Stimulated activated naive B cell treated with anti-CD40 and anti-IgM and Interleukin-4, amounts not matched to agents 10 μg/mL and 1 μg/mL and 100 μg/mL, for 72 hours (primary cell): ENCODE measurements at regions not wholly inside any gene's neighbourhood (a gene's known extent, or its start where the extent isn't known, plus 50 kb on each side); places are given as distances from the start of the nearest gene placed in this dataset.

Source experiments
- ATAC-seq, 2 donors: fragments of 150-1000 bp; cut with Tn5 transposase; replicated peaks; 2 replicates each; pipeline ENCODE4 v1.10.0; 2021; ENCODE audit warnings: moderate library complexity in 1 of 2
- DNase-seq: peaks from one replicate; pipeline ENCODE4 v3.0.0; 2021
- H3K27ac Mint-ChIP-seq: one replicate; pipeline ENCODE4 v1.8.0; 2022; ENCODE audit warnings: mild to moderate bottlenecking, mixed read lengths
- H3K27me3 Mint-ChIP-seq, 2 donors: one replicate each; pipeline ENCODE4 v1.8.0; 2022; ENCODE audit warnings: mixed read lengths in 2 of 2
- H3K36me3 Mint-ChIP-seq, 2 donors: one replicate each; pipeline ENCODE4 v1.8.0; 2022; ENCODE audit warnings: mixed read lengths in 2 of 2, mild to moderate bottlenecking in 1 of 2
- H3K4me1 Mint-ChIP-seq, 2 donors: one replicate each; pipeline ENCODE4 v1.8.0; 2022; ENCODE audit warnings: mixed read lengths in 2 of 2, mild to moderate bottlenecking in 1 of 2
- H3K4me3 Mint-ChIP-seq, 2 donors: one replicate each; pipeline ENCODE4 v1.8.0; 2022; ENCODE audit warnings: mild to moderate bottlenecking in 2 of 2, mixed read lengths in 2 of 2, moderate library complexity in 1 of 2
- H3K9me3 Mint-ChIP-seq, 2 donors: one replicate each; pipeline ENCODE4 v1.8.0; 2022; ENCODE audit warnings: mixed read lengths in 2 of 2, mild to moderate bottlenecking in 1 of 2

DNA sequence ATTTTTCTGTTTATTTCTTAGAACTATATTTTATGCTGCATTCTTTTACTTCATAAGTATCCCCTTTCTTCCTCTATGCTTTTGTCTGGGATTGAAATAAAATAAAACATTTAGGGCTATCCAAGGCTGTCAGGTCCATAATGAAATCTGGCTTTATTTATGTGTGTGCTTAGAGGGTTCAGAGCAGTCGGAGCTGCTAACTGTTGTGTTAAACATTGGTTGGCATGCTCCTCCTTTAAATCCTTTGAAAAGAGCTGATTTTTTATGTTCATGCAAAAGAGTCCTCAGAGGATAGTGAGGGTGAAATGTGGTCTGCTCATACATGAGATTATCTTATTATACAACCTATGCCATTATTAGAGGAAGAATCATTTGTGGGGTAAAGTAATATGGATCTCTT lies 322.3 kb upstream of the E2F7 start:
- no peak for ATAC-seq
- H3K4me1 Mint-ChIP-seq: no peaks in the 10 kb centered on the region
- no peaks in the 10 kb centered on the region for H3K27me3 Mint-ChIP-seq
- no peak for DNase-seq
- H3K9me3 Mint-ChIP-seq: peaks cover 0 to 1% of the 10 kb centered on the region in 2 donors
- no peak overlapping the region for H3K4me3 Mint-ChIP-seq
- no peak overlapping the region for H3K27ac Mint-ChIP-seq
- H3K36me3 Mint-ChIP-seq: no peaks in the 10 kb centered on the region

DNA sequence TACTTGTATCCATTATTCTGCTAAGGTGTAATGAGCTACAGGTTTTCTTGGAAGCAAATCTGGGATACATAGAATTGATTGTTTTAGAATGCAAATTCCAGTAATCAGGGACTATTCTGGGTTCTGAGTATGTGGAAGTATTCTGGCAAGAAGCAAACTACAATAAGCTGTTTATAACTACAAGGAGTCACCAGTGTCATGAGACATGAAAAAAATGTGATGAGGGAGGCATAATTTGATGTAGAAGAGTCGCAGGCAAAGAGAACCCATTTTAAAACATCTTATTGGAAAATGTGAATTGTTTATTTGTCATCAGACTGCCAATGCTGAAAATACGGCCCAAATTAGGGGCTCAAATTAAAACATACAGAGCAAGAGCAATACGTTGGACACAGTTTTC lies 321.8 kb upstream of the E2F7 start:
- no peak for DNase-seq
- Mint-ChIP-seq H3K27me3 (no peaks in the 10 kb centered on the region), H3K27ac (no peak overlapping the region), H3K9me3 (peaks cover 0 to 1% of the 10 kb centered on the region in 2 donors), H3K36me3 (no peaks in the 10 kb centered on the region), H3K4me1 (no peaks in the 10 kb centered on the region), H3K4me3 (no peak overlapping the region)
- ATAC-seq: no peak

DNA sequence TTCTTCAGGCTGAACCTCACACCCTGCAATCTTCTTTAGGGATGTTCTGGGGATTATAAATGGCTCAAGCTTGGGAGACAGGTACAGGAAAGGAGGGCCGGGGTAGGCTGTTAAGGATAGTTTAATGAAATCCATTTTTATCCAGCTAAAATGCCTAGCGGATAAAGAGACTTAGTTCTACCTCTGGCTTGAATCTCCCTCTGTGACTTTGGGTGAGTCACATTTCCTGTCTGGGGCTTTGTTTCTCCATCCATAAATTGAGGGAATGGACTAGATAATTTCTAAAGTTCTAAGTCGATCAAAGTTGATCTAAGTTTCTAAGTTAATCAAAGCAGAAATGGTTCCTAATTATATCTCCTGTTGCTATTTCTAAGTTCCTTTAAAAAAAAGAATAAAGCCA lies 319.6 kb upstream of the E2F7 start:
- Mint-ChIP-seq H3K36me3 (no peaks in the 10 kb centered on the region), H3K4me3 (no peak overlapping the region), H3K27ac (no peak overlapping the region), H3K4me1 (no peaks in the 10 kb centered on the region), H3K9me3 (peaks cover 0 to 3% of the 10 kb centered on the region in 2 donors), H3K27me3 (no peaks in the 10 kb centered on the region)
- ATAC-seq (no peak), DNase-seq (no peak)

GRCh38 chr12:77382096-77382742 lies 316.9 kb upstream of the E2F7 start:
- H3K27me3 Mint-ChIP-seq: no peaks in the 10 kb centered on the region
- H3K4me3 Mint-ChIP-seq: no peak overlapping the region
- DNase-seq (no peak), ATAC-seq (no peak)
- H3K4me1 Mint-ChIP-seq: no peaks in the 10 kb centered on the region
- H3K9me3 Mint-ChIP-seq: peaks cover 0 to 1% of the 10 kb centered on the region in 2 donors
- no peaks in the 10 kb centered on the region for H3K36me3 Mint-ChIP-seq
- H3K27ac Mint-ChIP-seq: no peak overlapping the region

DNA sequence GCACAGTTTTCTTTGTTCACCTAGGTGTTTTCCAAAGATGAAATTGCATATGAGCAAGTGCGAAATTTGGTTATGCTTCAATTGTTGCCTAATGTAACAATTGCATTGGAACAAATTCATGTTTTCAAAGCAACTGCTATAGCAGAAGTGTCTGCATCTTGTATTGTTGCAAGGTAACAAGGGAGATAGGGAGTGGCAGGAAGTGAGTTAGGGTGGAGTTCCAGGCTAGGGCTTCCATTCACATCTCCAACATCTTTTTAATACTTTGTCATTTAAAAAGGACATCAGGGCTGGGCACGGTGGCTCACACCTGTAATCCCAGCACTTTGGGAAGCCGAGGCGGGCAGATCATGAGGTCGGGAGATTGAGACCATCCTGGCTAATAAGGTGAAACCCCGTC lies 312.3 kb upstream of the E2F7 start:
- Mint-ChIP-seq H3K4me3 (no peak overlapping the region), H3K4me1 (no peaks in the 10 kb centered on the region), H3K9me3 (peaks cover 0 to 1% of the 10 kb centered on the region in 2 donors), H3K27me3 (no peaks in the 10 kb centered on the region), H3K36me3 (no peaks in the 10 kb centered on the region), H3K27ac (no peak overlapping the region)
- DNase-seq (no peak), ATAC-seq (no peak)

DNA sequence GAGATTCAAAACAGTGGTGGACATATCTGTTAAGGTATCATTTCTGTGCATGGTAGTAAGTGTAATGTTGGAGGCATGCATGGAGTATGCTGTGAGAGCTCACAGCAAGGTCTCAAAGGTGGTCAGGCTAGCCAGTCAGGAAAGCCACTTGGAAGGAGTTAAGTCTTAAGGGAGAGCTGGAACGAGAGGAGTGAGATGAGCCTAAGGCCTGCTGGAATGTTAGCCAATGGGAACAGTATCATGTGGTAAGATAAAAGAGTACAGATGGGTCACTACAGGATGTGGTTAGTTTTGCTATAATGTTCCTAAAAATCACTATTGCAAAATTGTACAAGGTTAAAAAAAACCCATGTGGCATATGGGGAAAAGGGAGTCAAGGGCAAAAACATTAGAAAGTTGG lies 311.7 kb upstream of the E2F7 start:
- ATAC-seq (no peak), DNase-seq (no peak)
- H3K4me3 Mint-ChIP-seq: no peak overlapping the region
- no peaks in the 10 kb centered on the region for H3K27me3 Mint-ChIP-seq
- no peak overlapping the region for H3K27ac Mint-ChIP-seq
- no peaks in the 10 kb centered on the region for H3K4me1 Mint-ChIP-seq
- H3K36me3 Mint-ChIP-seq: no peaks in the 10 kb centered on the region
- H3K9me3 Mint-ChIP-seq: peaks cover 0 to 1% of the 10 kb centered on the region in 2 donors

DNA sequence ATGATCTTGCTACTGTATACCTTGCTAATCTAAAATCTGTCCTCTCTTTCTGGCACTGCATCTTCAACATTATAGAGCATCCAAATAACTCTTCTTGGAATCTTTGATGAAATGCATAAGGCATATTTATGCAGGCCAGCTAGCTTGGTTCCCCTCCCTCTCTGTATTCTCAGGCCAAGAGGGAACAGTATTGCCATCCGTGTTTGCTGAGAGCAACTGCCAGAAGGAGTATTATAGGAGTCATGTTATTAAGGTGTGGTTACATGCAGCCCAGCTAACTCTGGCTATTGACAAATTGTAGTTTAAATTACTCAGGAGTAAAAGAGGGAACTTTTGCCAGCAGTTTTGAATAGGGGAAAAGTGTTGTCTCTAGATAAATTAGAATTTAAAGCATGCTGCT lies 309.3 kb upstream of the E2F7 start:
- Mint-ChIP-seq H3K27me3 (peaks cover 0 to 5% of the 10 kb centered on the region in 2 donors), H3K4me3 (no peak overlapping the region), H3K9me3 (no peaks in the 10 kb centered on the region), H3K4me1 (no peaks in the 10 kb centered on the region), H3K36me3 (no peaks in the 10 kb centered on the region), H3K27ac (no peak overlapping the region)
- DNase-seq (no peak), ATAC-seq (no peak)

DNA sequence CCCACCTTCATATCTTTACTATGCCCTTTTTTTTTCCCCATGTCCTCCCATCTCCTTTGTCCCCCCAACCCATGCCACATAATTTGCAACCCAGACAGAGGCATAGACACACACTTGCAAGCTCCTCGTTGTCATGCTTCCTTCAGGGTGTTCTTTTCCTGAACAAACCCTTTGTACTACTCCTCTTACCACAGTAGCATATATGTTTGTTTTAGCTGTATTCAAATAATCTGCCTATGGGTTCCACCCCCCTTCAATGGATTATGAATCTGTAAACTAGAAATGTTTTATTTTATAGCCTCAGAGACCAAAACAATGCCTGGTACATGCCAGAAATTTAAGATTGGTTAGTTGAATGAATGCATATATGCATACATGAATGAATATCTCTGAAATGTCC lies 307.1 kb upstream of the E2F7 start:
- Mint-ChIP-seq H3K9me3 (peaks cover 0 to 1% of the 10 kb centered on the region in 2 donors), H3K27me3 (peaks cover 0 to 5% of the 10 kb centered on the region in 2 donors), H3K4me1 (no peaks in the 10 kb centered on the region), H3K4me3 (no peak overlapping the region), H3K36me3 (no peaks in the 10 kb centered on the region), H3K27ac (no peak overlapping the region)
- ATAC-seq (no peak), DNase-seq (no peak)

DNA sequence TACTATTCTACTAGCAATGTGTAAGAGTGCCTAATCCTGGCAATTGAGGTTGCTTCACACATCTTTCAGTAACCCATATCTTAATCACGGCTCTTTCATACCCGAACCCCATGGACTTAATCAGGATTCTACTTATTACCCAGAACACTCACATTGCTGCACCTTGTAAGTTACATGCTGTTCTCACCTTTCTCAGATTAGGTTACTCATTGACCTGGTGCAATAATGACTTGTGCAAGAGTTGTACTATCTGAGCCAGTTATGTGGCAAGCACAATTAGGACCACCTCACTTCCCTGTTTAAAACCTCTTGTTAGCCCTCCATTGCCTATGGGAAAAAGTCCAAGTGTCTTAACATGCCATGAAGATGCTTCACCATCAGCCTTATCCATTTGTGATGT lies 306.7 kb upstream of the E2F7 start:
- DNase-seq (no peak), ATAC-seq (no peak)
- H3K4me3 Mint-ChIP-seq: no peak overlapping the region
- no peaks in the 10 kb centered on the region for H3K4me1 Mint-ChIP-seq
- H3K27me3 Mint-ChIP-seq: peaks cover 0 to 5% of the 10 kb centered on the region in 2 donors
- no peak overlapping the region for H3K27ac Mint-ChIP-seq
- no peaks in the 10 kb centered on the region for H3K36me3 Mint-ChIP-seq
- peaks cover 0 to 1% of the 10 kb centered on the region in 2 donors for H3K9me3 Mint-ChIP-seq

GRCh38 chr12:77368379-77368778 lies 303.0 kb upstream of the E2F7 start:
- DNase-seq (no peak), ATAC-seq (no peak)
- Mint-ChIP-seq H3K4me1 (no peaks in the 10 kb centered on the region), H3K27ac (no peak overlapping the region), H3K36me3 (no peaks in the 10 kb centered on the region), H3K27me3 (peaks cover 0 to 5% of the 10 kb centered on the region in 2 donors), H3K9me3 (peaks cover 0 to 1% of the 10 kb centered on the region in 2 donors), H3K4me3 (no peak overlapping the region)

DNA sequence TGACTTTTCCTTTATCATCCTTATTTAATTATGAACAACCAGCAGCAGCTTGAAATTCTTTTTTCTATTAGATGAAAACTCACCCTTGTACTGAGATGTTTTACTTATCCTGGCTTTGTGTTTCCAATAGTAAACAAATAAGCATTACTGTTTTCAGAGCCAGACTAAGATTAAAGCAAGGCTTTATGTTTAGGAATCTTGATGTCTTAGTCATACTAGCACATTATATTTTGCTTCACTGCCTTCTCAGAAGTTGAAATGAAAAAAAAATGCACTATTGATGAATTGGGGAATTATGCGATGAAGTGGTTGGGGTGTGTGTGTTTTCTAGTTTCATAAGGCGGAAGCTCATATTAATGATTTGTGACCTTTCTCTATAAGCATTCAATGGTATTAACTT lies 301.2 kb upstream of the E2F7 start:
- DNase-seq (no peak), ATAC-seq (no peak)
- H3K36me3 Mint-ChIP-seq: no peaks in the 10 kb centered on the region
- no peak overlapping the region for H3K27ac Mint-ChIP-seq
- H3K4me3 Mint-ChIP-seq: no peak overlapping the region
- H3K27me3 Mint-ChIP-seq: peaks cover 0 to 5% of the 10 kb centered on the region in 2 donors
- no peaks in the 10 kb centered on the region for H3K4me1 Mint-ChIP-seq
- H3K9me3 Mint-ChIP-seq: peaks cover 0 to 1% of the 10 kb centered on the region in 2 donors

GRCh38 chr12:77364400-77364799 lies 299.0 kb upstream of the E2F7 start:
- ATAC-seq (no peak), DNase-seq (no peak)
- Mint-ChIP-seq H3K4me3 (no peak overlapping the region), H3K4me1 (no peaks in the 10 kb centered on the region), H3K36me3 (no peaks in the 10 kb centered on the region), H3K9me3 (peaks cover 0 to 6% of the 10 kb centered on the region in 2 donors), H3K27ac (no peak overlapping the region), H3K27me3 (no peaks in the 10 kb centered on the region)

- Mint-ChIP-seq H3K4me1 (no peaks in the 10 kb centered on the region), H3K4me3 (no peak overlapping the region), H3K27me3 (no peaks in the 10 kb centered on the region), H3K9me3 (peaks cover 0 to 9% of the 10 kb centered on the region in 2 donors), H3K36me3 (no peaks in the 10 kb centered on the region), H3K27ac (no peak overlapping the region)
- no peak for DNase-seq
- ATAC-seq: no peak
Observed at GRCh38 chr12:77362509-77363210, 297.3 kb upstream of the E2F7 start.

DNA sequence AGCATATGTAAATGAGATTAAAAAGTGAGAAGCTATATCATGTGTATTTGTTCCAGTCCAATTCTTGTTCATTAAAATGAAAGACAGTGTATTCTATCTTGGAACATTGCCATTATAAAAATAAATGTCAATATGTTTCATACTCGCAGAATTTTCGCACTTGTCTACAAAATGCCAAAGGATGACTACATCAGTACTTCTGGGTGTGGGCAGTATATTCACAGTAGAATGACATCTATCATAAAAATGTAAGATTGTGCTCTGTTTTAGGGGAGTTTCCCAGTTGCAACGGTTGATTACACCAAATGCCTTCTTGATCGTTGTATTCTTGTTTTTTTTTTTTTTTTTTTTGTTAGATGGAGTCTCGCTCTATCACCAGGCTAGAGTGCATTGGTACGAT lies 292.3 kb upstream of the E2F7 start:
- Mint-ChIP-seq H3K4me1 (no peaks in the 10 kb centered on the region), H3K36me3 (no peaks in the 10 kb centered on the region), H3K4me3 (no peak overlapping the region), H3K27ac (no peak overlapping the region), H3K27me3 (no peaks in the 10 kb centered on the region), H3K9me3 (peaks cover 0 to 11% of the 10 kb centered on the region in 2 donors)
- no peak for DNase-seq
- ATAC-seq: no peak

- ATAC-seq: no peak
- H3K36me3 Mint-ChIP-seq: no peaks in the 10 kb centered on the region
- DNase-seq: no peak
- H3K27me3 Mint-ChIP-seq: peaks cover 0 to 9% of the 10 kb centered on the region in 2 donors
- peaks cover 0 to 8% of the 10 kb centered on the region in 2 donors for H3K9me3 Mint-ChIP-seq
- H3K4me3 Mint-ChIP-seq: no peak overlapping the region
- no peaks in the 10 kb centered on the region for H3K4me1 Mint-ChIP-seq
- H3K27ac Mint-ChIP-seq: no peak overlapping the region
Observed at GRCh38 chr12:77354766-77355362, 289.5 kb upstream of the E2F7 start.
